HG03095 (cell line): ENCODE measurements at regions not wholly inside any gene's neighbourhood (a gene's known extent, or its start where the extent isn't known, plus 50 kb on each side); places are given as distances from the start of the nearest gene placed in this dataset.
"Not testable (repeated sequence)": the region's sequence is repeated elsewhere in the genome, so short reads cannot be mapped to it uniquely, and the experiment has no call there.

ENCODE experiments used
- ATAC-seq: cut with Tn5 transposase; IDR thresholded peaks from one replicate; pipeline ENCODE4 v1.9.1; 2021; ENCODE audit warnings: moderate library complexity; ENCODE audit not compliant: unreplicated experiment

DNA sequence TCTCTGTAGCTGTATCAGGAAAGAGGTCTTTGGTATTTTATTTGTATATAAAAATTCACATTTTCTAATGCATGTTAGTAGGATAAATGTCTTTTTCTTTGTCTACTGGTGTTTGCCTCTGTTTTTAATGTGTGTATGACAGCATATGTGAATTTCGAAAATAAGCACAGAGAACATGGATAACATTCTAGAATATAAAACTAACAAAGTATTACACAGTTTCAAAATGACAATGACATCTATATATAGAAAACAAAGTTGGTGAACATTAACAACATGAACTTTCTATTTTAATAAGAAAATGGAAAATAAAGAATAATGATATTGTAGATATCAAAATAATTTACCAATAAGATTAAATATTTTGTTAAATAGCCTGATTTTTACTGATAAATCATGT, 608.0 kb downstream of the COL12A1 start:
- ATAC-seq: peak; percentile 35

DNA sequence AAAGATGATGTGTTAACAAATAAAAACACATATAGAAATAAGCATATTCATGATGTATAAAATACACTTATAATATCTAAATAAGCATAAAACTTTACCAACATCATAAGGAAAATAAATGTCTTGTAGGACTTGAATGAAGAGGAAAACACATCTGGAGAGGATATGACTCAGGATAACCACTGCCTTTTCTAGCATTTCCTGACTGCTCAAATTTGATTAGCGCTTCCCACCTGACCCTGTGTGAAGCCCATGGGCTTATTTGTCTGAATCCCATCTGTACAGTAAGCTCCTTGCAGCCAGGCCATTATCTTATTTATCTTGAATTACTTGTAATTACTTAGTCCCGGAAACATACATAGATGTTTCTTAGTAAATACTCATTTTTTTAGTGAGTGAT, 608.6 kb downstream of the COL12A1 start:
- ATAC-seq: no peak

- no peak for ATAC-seq
Observed at GRCh38 chr6:74596588-74596987, 609.3 kb downstream of the COL12A1 start.

- ATAC-seq: not testable (repeated sequence)
Observed at GRCh38 chr6:74594350-74594749, 611.5 kb downstream of the COL12A1 start.

- no peak for ATAC-seq
Observed at GRCh38 chr6:74588094-74588832, 617.6 kb downstream of the COL12A1 start.

- ATAC-seq: no peak
Observed at GRCh38 chr6:74587386-74587785, 618.5 kb downstream of the COL12A1 start.

- no peak for ATAC-seq
Observed at GRCh38 chr6:74585753-74586152, 620.1 kb downstream of the COL12A1 start.

- no peak for ATAC-seq
Observed at GRCh38 chr6:74581681-74582080, 624.2 kb downstream of the COL12A1 start.

DNA sequence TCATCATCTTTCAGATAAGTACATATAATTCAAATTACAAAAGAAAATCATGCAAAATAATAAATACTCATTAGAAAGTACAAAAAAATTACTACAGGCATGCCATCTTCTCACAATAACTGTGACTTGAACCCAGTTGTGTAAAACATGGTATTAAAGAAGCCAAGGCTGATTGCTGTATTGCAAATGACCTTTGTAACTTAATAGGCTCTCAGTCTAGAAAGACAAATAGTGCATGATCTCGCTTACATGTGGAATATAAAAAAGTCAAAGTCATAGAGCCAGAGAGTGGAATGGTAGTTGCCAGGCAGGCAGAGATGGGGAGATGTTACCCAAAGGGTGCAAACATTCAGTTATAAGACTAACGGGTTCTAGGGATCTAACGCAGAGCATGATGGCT, 626.1 kb downstream of the COL12A1 start:
- no peak for ATAC-seq

GRCh38 chr6:74579047-74579446, 626.8 kb downstream of the COL12A1 start:
- ATAC-seq: no peak

GRCh38 chr6:74578339-74578738, 627.5 kb downstream of the COL12A1 start:
- no peak for ATAC-seq

- ATAC-seq: peak; percentile 94
Observed at GRCh38 chr6:74577619-74578018, 628.2 kb downstream of the COL12A1 start.

- ATAC-seq: peak; percentile 43
Observed at GRCh38 chr6:74574794-74575193, 631.1 kb downstream of the COL12A1 start.

DNA sequence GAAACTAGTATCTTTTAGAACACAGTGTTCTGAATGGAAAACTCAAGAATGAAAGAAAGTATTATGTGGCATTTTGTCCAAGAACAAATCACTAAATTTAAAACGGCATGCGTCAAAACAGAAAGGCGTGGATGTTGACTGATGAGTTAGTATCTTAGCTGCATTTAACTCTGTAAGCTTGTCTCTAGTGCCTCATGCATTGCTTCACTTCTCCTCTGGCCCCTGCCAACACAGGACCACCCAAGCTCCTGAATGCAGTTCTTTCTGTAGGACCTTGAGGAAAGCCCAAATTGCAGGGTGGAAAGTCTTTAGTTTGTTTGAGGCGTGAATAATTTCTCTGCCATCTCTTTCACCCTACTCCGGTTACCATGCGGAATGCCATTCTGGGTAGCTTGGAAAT, 632.2 kb downstream of the COL12A1 start:
- no peak for ATAC-seq

DNA sequence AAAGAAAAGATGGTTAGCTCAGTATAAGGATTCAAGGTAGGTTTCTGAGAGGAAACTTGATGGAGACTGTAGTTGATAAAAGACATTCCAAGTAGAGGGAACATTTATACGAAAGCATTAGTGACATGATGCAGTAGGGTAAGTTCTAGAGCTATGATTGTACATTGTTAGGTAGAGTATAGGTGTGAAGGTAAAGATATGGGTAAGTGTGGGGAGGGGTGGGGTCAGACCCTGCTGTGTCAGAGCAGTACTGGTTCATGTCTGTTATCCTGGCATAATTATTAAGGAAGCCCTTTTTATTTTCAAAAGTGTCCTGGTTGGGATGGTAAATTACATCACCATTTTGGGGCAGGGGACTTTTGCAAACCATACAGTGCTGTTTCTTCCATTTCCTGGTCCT, 635.8 kb downstream of the COL12A1 start:
- ATAC-seq: no peak

DNA sequence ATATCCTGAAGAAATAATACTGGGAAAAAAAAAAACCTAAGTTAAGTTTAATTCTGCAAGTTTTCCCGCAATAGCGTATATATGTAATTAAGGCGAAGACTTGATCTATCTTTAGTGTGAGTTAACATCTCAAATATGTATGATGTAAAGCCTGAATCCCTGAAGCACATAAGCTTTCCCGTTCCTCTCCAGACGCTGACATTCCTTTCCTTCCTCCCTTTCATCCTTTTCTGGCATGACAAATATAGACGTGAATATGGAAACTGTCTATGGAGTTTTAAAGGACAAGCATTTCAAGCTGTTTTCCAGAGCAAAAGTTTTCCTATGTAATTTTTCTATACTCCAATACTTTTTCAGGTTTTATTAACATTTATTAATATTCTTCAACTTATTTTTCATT, 637.0 kb downstream of the COL12A1 start:
- no peak for ATAC-seq

DNA sequence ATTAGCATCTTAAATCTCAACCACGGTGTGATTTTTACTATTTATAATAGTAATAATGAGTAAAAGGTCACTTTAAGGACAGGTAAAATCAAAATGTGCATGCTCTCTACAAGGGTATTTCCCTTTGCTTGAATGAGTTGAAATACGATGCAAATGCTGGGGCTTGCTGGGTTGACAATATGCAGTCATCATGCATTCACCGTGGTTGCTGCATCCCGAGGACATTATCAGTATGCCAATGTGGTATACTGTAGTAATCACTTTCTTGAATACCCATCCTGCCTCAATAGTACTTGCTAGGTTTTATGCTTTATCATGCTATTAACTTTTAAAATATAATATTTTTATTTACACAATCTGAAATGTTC, 637.9 kb downstream of the COL12A1 start:
- not testable (repeated sequence) for ATAC-seq

DNA sequence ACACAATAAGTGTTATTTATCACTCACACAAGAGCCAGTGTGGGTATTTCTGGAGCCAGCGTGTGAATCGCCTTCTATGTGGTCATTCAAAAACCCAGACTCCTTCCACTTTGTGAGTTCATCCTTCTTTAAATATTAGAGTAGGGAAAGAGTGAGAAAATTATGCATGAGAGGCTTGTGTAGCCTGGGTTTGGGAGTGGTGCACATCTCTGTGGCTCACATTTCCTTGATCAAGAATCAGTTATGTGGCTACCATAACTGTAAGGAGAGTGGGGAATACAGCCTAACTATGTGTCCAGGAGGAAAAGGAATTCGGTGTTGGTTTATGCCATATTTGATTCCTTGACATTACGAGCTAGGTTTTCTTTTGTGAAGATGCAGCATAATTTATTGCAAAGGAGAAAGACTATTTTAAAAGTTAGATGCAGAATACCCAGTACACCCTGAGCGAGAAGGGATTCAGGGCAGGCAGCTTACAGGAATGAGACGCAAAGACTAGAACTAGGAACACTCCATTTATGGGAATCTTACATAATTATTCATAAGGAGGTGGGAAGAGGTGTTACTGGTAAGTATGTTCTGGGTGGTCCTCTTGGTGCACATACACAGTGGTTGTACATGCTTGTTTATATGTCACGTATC, 638.5 kb downstream of the COL12A1 start:
- ATAC-seq: no peak

- no peak for ATAC-seq
Observed at GRCh38 chr6:74557236-74557635, 648.6 kb downstream of the COL12A1 start.

GRCh38 chr6:74554041-74554440, 651.8 kb downstream of the COL12A1 start:
- ATAC-seq: no peak

GRCh38 chr6:74551896-74552295, 654.0 kb downstream of the COL12A1 start:
- ATAC-seq: no peak

- no peak for ATAC-seq
Observed at GRCh38 chr6:74550821-74551220, 655.0 kb downstream of the COL12A1 start.

DNA sequence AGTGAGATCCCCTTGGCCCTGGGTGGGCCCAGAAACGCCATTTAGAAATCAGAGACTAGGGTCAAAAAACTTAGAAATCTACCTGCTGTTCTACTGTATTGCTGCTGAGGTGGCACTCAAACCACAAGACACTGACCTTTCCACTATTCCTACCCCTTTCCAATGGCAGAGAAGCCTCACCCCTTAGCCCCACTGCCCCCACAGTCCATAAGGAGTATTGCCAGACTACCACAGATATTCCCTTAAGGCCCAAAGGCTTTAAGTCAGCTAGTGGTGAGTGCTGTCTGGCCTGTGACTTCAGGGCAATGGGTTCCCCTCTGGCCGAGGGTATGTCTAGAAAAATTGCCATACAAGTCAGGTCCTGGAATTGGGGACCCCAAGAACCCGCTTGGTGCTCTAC, 656.1 kb downstream of the COL12A1 start:
- no peak for ATAC-seq
